ENCODE measurements at regions not wholly inside any gene's neighbourhood (a gene's known extent, or its start where the extent isn't known, plus 50 kb on each side); places are given as distances from the start of the nearest gene placed in this dataset.

- Mint-ChIP-seq H3K4me3 (no peak overlapping the region), H3K27ac (no peak overlapping the region), H3K27me3 (ENCODE audit: insufficient read depth, low read depth, poor library complexity) (no peaks in the 10 kb centered on the region), H3K36me3 (ENCODE audit: low read depth) (no peaks in the 10 kb centered on the region), H3K9me3 (no peaks in the 10 kb centered on the region), H3K4me1 (peaks cover 2% of the 10 kb centered on the region; the same call in 2 of the 3 replicates)
- no peak overlapping the region for H3K4me3 ChIP-seq
- no peaks in the 10 kb centered on the region for H3F3A ChIP-seq (replicated peaks; ENCODE audit: low read depth)
- no peaks in the 10 kb centered on the region for H3K4me1 ChIP-seq (ENCODE audit: insufficient read depth)
- H2AFZ ChIP-seq, result no peak overlapping the region; the same call in 1 of the 2 replicates
- H3K9me2 ChIP-seq (ENCODE audit: insufficient read depth), result no peaks in the 10 kb centered on the region
- ATAC-seq, result no peak
- H3K27me3 ChIP-seq (ENCODE audit: insufficient read depth), result no peaks in the 10 kb centered on the region
- no peaks in the 10 kb centered on the region for H3K36me3 ChIP-seq (ENCODE audit: insufficient read depth)
- H3K4me2 ChIP-seq, result no peak overlapping the region
- no peaks in the 10 kb centered on the region for H4K20me1 ChIP-seq (replicated peaks; ENCODE audit: insufficient read depth)
- no peaks in the 10 kb centered on the region for H3K79me2 ChIP-seq (replicated peaks; ENCODE audit: insufficient read depth)
- no peak overlapping the region for H3K27ac ChIP-seq (ENCODE audit: low read depth)
- no peak for TF ChIP-seq EZH2phosphoT487 (IDR thresholded peaks at IDR 0.05; ENCODE audit: unreplicated experiment)
- no peak for TF ChIP-seq NANOG (IDR thresholded peaks at IDR 0.05; ENCODE audit: borderline replicate concordance)
- no peak for TF ChIP-seq CREB1 (CRISPR knock-in tag; IDR thresholded peaks at IDR 0.05; ENCODE audit: low read depth)
- TF ChIP-seq, protein P1, sequence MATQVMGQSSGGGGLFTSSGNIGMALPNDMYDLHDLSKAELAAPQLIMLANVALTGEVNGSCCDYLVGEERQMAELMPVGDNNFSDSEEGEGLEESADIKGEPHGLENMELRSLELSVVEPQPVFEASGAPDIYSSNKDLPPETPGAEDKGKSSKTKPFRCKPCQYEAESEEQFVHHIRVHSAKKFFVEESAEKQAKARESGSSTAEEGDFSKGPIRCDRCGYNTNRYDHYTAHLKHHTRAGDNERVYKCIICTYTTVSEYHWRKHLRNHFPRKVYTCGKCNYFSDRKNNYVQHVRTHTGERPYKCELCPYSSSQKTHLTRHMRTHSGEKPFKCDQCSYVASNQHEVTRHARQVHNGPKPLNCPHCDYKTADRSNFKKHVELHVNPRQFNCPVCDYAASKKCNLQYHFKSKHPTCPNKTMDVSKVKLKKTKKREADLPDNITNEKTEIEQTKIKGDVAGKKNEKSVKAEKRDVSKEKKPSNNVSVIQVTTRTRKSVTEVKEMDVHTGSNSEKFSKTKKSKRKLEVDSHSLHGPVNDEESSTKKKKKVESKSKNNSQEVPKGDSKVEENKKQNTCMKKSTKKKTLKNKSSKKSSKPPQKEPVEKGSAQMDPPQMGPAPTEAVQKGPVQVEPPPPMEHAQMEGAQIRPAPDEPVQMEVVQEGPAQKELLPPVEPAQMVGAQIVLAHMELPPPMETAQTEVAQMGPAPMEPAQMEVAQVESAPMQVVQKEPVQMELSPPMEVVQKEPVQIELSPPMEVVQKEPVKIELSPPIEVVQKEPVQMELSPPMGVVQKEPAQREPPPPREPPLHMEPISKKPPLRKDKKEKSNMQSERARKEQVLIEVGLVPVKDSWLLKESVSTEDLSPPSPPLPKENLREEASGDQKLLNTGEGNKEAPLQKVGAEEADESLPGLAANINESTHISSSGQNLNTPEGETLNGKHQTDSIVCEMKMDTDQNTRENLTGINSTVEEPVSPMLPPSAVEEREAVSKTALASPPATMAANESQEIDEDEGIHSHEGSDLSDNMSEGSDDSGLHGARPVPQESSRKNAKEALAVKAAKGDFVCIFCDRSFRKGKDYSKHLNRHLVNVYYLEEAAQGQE (IDR thresholded peaks at IDR 0.05; ENCODE audit: unreplicated experiment), result no peak
- TF ChIP-seq JUNB (IDR thresholded peaks at IDR 0.05; ENCODE audit: unreplicated experiment), result no peak
- no peak for DNase-seq (ENCODE audit: low spot score)
Measured at GRCh38 chr6:119476024-119476423, 126.5 kb upstream of the MAN1A1 start.

DNA sequence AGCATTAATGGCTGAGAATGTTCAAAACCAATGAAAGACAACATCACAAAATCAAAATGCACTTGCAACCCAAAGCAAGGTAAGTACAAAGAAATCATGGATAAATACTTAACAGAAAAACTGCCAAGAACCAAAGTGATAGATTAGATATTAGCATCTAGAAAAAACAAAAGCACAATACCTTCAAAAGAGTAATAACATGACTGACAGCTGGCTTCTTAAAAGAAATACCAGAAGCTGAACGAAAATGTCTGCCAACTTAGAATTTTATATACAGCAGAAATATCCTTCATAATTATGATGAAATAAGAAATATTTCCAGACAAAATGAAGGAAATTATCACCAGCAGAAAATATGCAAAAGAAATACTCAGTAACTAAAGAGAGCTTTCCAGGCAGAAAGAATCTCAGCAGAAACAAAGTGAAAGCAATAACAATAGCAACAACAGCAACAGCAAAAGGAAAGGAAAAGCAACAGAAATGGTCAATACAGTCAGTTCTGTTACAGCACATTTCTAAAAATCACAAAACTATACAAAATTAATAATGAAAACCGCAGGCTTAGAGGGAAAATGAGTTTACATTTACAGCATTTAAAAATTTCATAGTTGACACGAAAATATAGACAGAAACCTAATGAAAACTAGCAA, 121.5 kb upstream of the MAN1A1 start:
- no peaks in the 10 kb centered on the region for H3F3A ChIP-seq (replicated peaks; ENCODE audit: low read depth)
- Mint-ChIP-seq H3K9me3 (no peaks in the 10 kb centered on the region), H3K27me3 (ENCODE audit: insufficient read depth, low read depth, poor library complexity) (no peaks in the 10 kb centered on the region), H3K4me1 (peaks cover 12% of the 10 kb centered on the region), H3K4me3 (no peak overlapping the region), H3K27ac (0 out of 2 replicates have a peak overlapping the region, but pooled peaks have one; percentile 18), H3K36me3 (ENCODE audit: low read depth) (no peaks in the 10 kb centered on the region)
- no peaks in the 10 kb centered on the region for H3K27me3 ChIP-seq (ENCODE audit: insufficient read depth)
- H2AFZ ChIP-seq, result no peak overlapping the region
- DNase-seq (ENCODE audit: low spot score), result no peak
- no peaks in the 10 kb centered on the region for H3K36me3 ChIP-seq (ENCODE audit: insufficient read depth)
- ATAC-seq, result no peak
- no peaks in the 10 kb centered on the region for H3K4me1 ChIP-seq (ENCODE audit: insufficient read depth)
- H3K4me2 ChIP-seq, result no peak overlapping the region
- H3K9me2 ChIP-seq (ENCODE audit: insufficient read depth), result no peaks in the 10 kb centered on the region
- H4K20me1 ChIP-seq (replicated peaks; ENCODE audit: insufficient read depth), result no peaks in the 10 kb centered on the region
- no peak overlapping the region for H3K4me3 ChIP-seq
- no peaks in the 10 kb centered on the region for H3K79me2 ChIP-seq (replicated peaks; ENCODE audit: insufficient read depth)
- H3K27ac ChIP-seq (ENCODE audit: low read depth), result no peak overlapping the region
- TF ChIP-seq, protein P1 (IDR thresholded peaks at IDR 0.05; ENCODE audit: unreplicated experiment), result no peak
- no peak for TF ChIP-seq CREB1 (CRISPR knock-in tag; IDR thresholded peaks at IDR 0.05; ENCODE audit: low read depth)
